K562 (cell line): ENCODE measurements at regions not wholly inside any gene's neighbourhood (a gene's known extent, or its start where the extent isn't known, plus 50 kb on each side); places are given as distances from the start of the nearest gene placed in this dataset.

Source experiments
- ATAC-seq: fragments of 200-7000 bp; cut with Tn5 transposase; 3 replicates; pipeline ENCODE4 v1.9.1; 2020; ENCODE audit warnings: moderate library complexity
- BruUV-seq: library from RNA; stranded (reverse); fragments of 400-500 nt; replicated peaks from 2 replicates; lab custom pipeline; 2021; lab: Mats Ljungman, UMichigan
- CTCF ChIA-PET: fragments of 300-600 bp; formaldehyde crosslinking; extraction: SDS; loops from one replicate; lab custom pipeline; 2021; ENCODE audit warnings: low intra/inter-chr PET ratio; lab: Yijun Ruan, JAX
- POLR2A ChIA-PET: fragments of 300-600, 350-650 bp; sonication (Branson Sonifier 250); formaldehyde crosslinking; extraction: SDS; loops from one replicate; lab custom pipeline; 2021; ENCODE audit warnings: antibody characterized with exemption, inconsistent platforms; lab: Yijun Ruan, JAX
- DNase-seq, 4 experiments: peaks; one replicate each; pipeline versions ENCODE4 v3.0.0 to v3.0.0-alpha.2; 2011 to 2018; ENCODE audit warnings: low spot score in 3 of 4, mixed read lengths in 3 of 4; ENCODE audit errors: extremely low read depth in 1 of 4
- FAIRE-seq: peaks from 2 replicates; lab custom pipeline; 2011; peaks lifted over from hg19 to GRCh38; lab: Jason Lieb, UNC
- H2AFZ ChIP-seq: 2 replicates; pipeline ENCODE4 v1.6.0; 2011; ENCODE audit warnings: low read depth, low read length, control low read depth, inconsistent platforms
- H3K27ac ChIP-seq: fragments of 200-600 bp; 3 replicates; pipeline ENCODE4 v1.8.0; 2011; ENCODE audit warnings: low read depth, mild to moderate bottlenecking, control low read depth, inconsistent platforms, low read length, moderate library complexity, mixed read lengths; ENCODE audit errors: extremely low read depth
- H3K27me3 ChIP-seq, 2 experiments: fragments of 300-600 bp in 1 of 2; 2 replicates in 1 of 2; 3 replicates in 1 of 2; pipeline versions ENCODE4 v1.6.0 to v1.8.0; 2011; ENCODE audit warnings: inconsistent platforms in 2 of 2, low read length in 2 of 2, mild to moderate bottlenecking in 1 of 2, mixed read lengths in 1 of 2, moderate library complexity in 1 of 2; ENCODE audit not compliant: control insufficient read depth in 2 of 2, insufficient read depth in 2 of 2
- H3K36me3 ChIP-seq: fragments of 300-600 bp; 3 replicates; pipeline ENCODE4 v1.8.0; 2011; ENCODE audit warnings: mild to moderate bottlenecking, low read length, inconsistent platforms; ENCODE audit not compliant: control insufficient read depth, insufficient read depth
- H3K4me1 ChIP-seq, 2 experiments: fragments of 200-600 bp in 1 of 2; replicated peaks in 1 of 2; 2 replicates in 1 of 2; 3 replicates in 1 of 2; pipeline versions ENCODE4 v1.5.1 to v1.8.0; 2011; ENCODE audit warnings: inconsistent platforms in 2 of 2, low read length in 2 of 2, mild to moderate bottlenecking in 1 of 2, mixed read lengths in 1 of 2, moderate library complexity in 1 of 2; ENCODE audit not compliant: control insufficient read depth in 2 of 2, insufficient read depth in 2 of 2
- H3K4me2 ChIP-seq: 2 replicates; pipeline ENCODE4 v1.6.1; 2011; ENCODE audit warnings: low read length, control low read depth, inconsistent platforms, mixed read lengths; ENCODE audit not compliant: insufficient read depth
- H3K4me3 ChIP-seq: fragments of 200-600 bp; sonication (generic), shearing (Covaris generic); 2 replicates; pipeline ENCODE4 v1.5.1; 2016; ENCODE audit warnings: control low read depth, inconsistent platforms
- H3K79me2 ChIP-seq: fragments of 200-600 bp; 3 replicates; pipeline ENCODE4 v1.8.0; 2011; ENCODE audit warnings: low read length, inconsistent platforms; ENCODE audit not compliant: control insufficient read depth, insufficient read depth
- H3K9ac ChIP-seq, 2 experiments: 2 replicates each; pipeline versions ENCODE4 v1.6.0 to v1.6.1; 2011; ENCODE audit warnings: low read depth in 2 of 2, low read length in 2 of 2, control low read depth in 1 of 2, inconsistent platforms in 1 of 2, mild to moderate bottlenecking in 1 of 2, mixed read lengths in 1 of 2; ENCODE audit not compliant: insufficient read depth in 1 of 2
- H3K9me1 ChIP-seq: one replicate; pipeline ENCODE4 v1.6.0; 2011; ENCODE audit warnings: inconsistent platforms, mild to moderate bottlenecking, low read length, moderate library complexity; ENCODE audit not compliant: control insufficient read depth, insufficient read depth
- H3K9me3 ChIP-seq: replicated peaks from 2 replicates; pipeline ENCODE4 v1.5.1; 2011; ENCODE audit warnings: low read depth, low read length, inconsistent platforms; ENCODE audit not compliant: control insufficient read depth, insufficient read depth
- H4K20me1 ChIP-seq: replicated peaks from 2 replicates; pipeline ENCODE4 v1.6.1; 2011; ENCODE audit warnings: low read length, inconsistent platforms, mixed read lengths; ENCODE audit not compliant: control insufficient read depth, insufficient read depth
- FOXP4 ChIP-seq: sonication (generic); formaldehyde crosslinking; IDR thresholded peaks from 2 replicates; pipeline ENCODE4 v1.8.0; 2022; ENCODE audit warnings: mild to moderate bottlenecking, missing genetic modification reagents, borderline replicate concordance
- GTF2B ChIP-seq: IDR thresholded peaks from 2 replicates; pipeline ENCODE4 v1.6.1; 2011; ENCODE audit not compliant: insufficient read length; ENCODE audit errors: extremely low read depth
- HMG20A ChIP-seq: fragments of 450-650 bp; formaldehyde crosslinking; conservative IDR thresholded peaks from 2 replicates; pipeline ENCODE4 v1.4.0; 2020; ENCODE audit warnings: mild to moderate bottlenecking, mixed read lengths
- KLF6 ChIP-seq: fragments of 250-450 bp; sonication (Bioruptor Pico); IDR thresholded peaks from 2 replicates; pipeline ENCODE4 v1.4.0; 2020; ENCODE audit warnings: mild to moderate bottlenecking, moderate library complexity, borderline replicate concordance
- MAFK ChIP-seq: IDR thresholded peaks from 2 replicates; pipeline ENCODE4 v1.6.1; 2011; ENCODE audit warnings: low read length, improper control_type of control experiment
- RAD51 ChIP-seq: fragments of 450-650 bp; IDR thresholded peaks from 2 replicates; pipeline ENCODE4 v1.7.1; 2016; ENCODE audit warnings: low read depth, mild to moderate bottlenecking, borderline replicate concordance
- RBM17 ChIP-seq: fragments of 200-400 bp; formaldehyde crosslinking; IDR thresholded peaks from 2 replicates; pipeline ENCODE4 v1.6.1; 2017; ENCODE audit warnings: low read depth, mild to moderate bottlenecking, low read length, borderline replicate concordance
- STAG1 ChIP-seq: sonication (generic); formaldehyde crosslinking; IDR thresholded peaks from 2 replicates; pipeline ENCODE4 v1.5.0; 2020; ENCODE audit warnings: missing genetic modification reagents, borderline replicate concordance
- TAF1 ChIP-seq: IDR thresholded peaks from 2 replicates; pipeline ENCODE4 v1.6.1; 2011; ENCODE audit warnings: mild to moderate bottlenecking, low read length, moderate library complexity; ENCODE audit not compliant: insufficient read depth, control insufficient read depth, severe bottlenecking; ENCODE audit errors: extremely low read depth
- ZBTB49 ChIP-seq: sonication (generic); formaldehyde crosslinking; IDR thresholded peaks from 2 replicates; pipeline ENCODE4 v1.8.0; 2022; ENCODE audit warnings: missing genetic modification reagents, mild to moderate bottlenecking, borderline replicate concordance
- ZKSCAN8 ChIP-seq: fragments of 200-800 bp; sonication (Bioruptor generic); IDR thresholded peaks from 2 replicates; pipeline ENCODE4 v1.6.1; 2016; ENCODE audit warnings: missing genetic modification characterization, missing compliant biosample characterization
- ZNF311 ChIP-seq: fragments of 250-450 bp; sonication (Bioruptor Pico); IDR thresholded peaks from 2 replicates; pipeline ENCODE4 v1.4.0; 2020; ENCODE audit warnings: mild to moderate bottlenecking, moderate library complexity
- WGBS: fragments of 100-300 bp; shearing (Covaris generic); methylation state at CpG from one replicate; pipeline ENCODE4 v1.1.6; 2016; ENCODE audit warnings: low coverage, mixed read lengths; ENCODE audit not compliant: insufficient coverage; ENCODE audit errors: missing lambda C conversion rate; 5-methylcytosine and 5-hydroxymethylcytosine counted together
- in situ Hi-C: fragments of 300-500 bp; cut with MboI; formaldehyde crosslinking; loops from 4 replicates; pipeline ENCODE4 v1.15.0; 2018; ENCODE audit warnings: inconsistent platforms, mixed read lengths
- intact Hi-C: fragments of 100-400 bp; cut with micrococcal nuclease; formaldehyde crosslinking; loops from 2 replicates; pipeline ENCODE4 v1.14.2; 2022
- TF ChIP-seq, protein P1 (sequence below), 2 experiments: fragments of 250-450 bp in 1 of 2; fragments of 450-650 bp in 1 of 2; sonication (Bioruptor Pico) in 1 of 2; IDR thresholded peaks; 2 replicates each; pipeline versions ENCODE4 v1.6.1 to v1.8.0; 2016 to 2021; ENCODE audit warnings: mild to moderate bottlenecking in 2 of 2, moderate library complexity in 2 of 2, missing compliant biosample characterization in 1 of 2, missing genetic modification characterization in 1 of 2

GRCh38 chr19:5282901-5283300 is 57.7 kb downstream of the PTPRS start:
- Histone ChIP-seq H3K9me3 (no peaks in the 10 kb centered on the region), H3K27me3 (no peaks in the 10 kb centered on the region), H3K79me2 (no peaks in the 10 kb centered on the region), H3K4me3 (no peak overlapping the region), H3K4me1 (peaks cover 0 to 4% of the 10 kb centered on the region in 2 experiments; a peak in 2 of 5 replicates), H3K4me2 (no peak overlapping the region), H2AFZ (no peak overlapping the region), H3K9me1 (no peaks in the 10 kb centered on the region), H3K36me3 (peaks cover 11% of the 10 kb centered on the region; the same call in 2 of the 3 replicates), H4K20me1 (peaks cover 7% of the 10 kb centered on the region; the same call in 1 of the 2 replicates), H3K27ac (no peak overlapping the region), H3K9ac (no peak overlapping the region)
- BruUV-seq: no TSS peak
- no peak for FAIRE-seq
- ATAC-seq: no peak
- in situ Hi-C loops (no loop called here), intact Hi-C loops (no loop called here)
- no peak for DNase-seq
- ChIA-PET POLR2A (interaction anchor here (2.7 kb wide), 1 partner anchor 10 kb away, joined by 15 read pairs; no protein-coding TSS in a partner anchor), CTCF (no interaction called here)
- WGBS: 99% methylated on average over 7 of the region's 9 CpGs
- TF ChIP-seq RAD51: no peak
- no peak for TF ChIP-seq ZNF311
- TF ChIP-seq GTF2B: no peak
- TF ChIP-seq STAG1 (CRISPR knock-in tag): no peak
- no peak for TF ChIP-seq ZKSCAN8
- TF ChIP-seq ZBTB49 (CRISPR knock-in tag): no peak
- no peak for TF ChIP-seq MAFK
- TF ChIP-seq, protein P1, sequence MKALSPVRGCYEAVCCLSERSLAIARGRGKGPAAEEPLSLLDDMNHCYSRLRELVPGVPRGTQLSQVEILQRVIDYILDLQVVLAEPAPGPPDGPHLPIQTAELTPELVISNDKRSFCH (CRISPR knock-in tag; IDR thresholded peaks at IDR 0.05): no peak
- TF ChIP-seq, protein P1 (tag; IDR thresholded peaks at IDR 0.05): no peak
- TF ChIP-seq HMG20A (CRISPR knock-in tag): no peak
- TF ChIP-seq FOXP4: no peak
- no peak for TF ChIP-seq TAF1
- TF ChIP-seq KLF6 (CRISPR knock-in tag): no peak
- TF ChIP-seq RBM17: no peak
